SK-N-SH treated with all-trans-retinoic acid at 6 μM for 48 hours (cell line): ENCODE measurements at regions not wholly inside any gene's neighbourhood (a gene's known extent, or its start where the extent isn't known, plus 50 kb on each side); places are given as distances from the start of the nearest gene placed in this dataset.

Source experiments
- BACH2 ChIP-seq: fragments of 250-450 bp; sonication (Bioruptor Pico); IDR thresholded peaks from 2 replicates; pipeline ENCODE4 v1.9.0; 2021; ENCODE audit warnings: mild to moderate bottlenecking, borderline replicate concordance
- CSDC2 ChIP-seq: fragments of 250-450 bp; sonication (Bioruptor Pico); IDR thresholded peaks from 2 replicates; pipeline ENCODE4 v1.5.0; 2020; ENCODE audit warnings: mild to moderate bottlenecking, moderate library complexity
- CSRNP3 ChIP-seq: fragments of 250-450 bp; sonication (Bioruptor Pico); IDR thresholded peaks from 2 replicates; pipeline ENCODE4 v1.5.1; 2021; ENCODE audit warnings: mild to moderate bottlenecking, moderate library complexity
- GLIS3 ChIP-seq: fragments of 250-450 bp; sonication (Bioruptor Pico); IDR thresholded peaks from 2 replicates; pipeline ENCODE4 v1.5.0; 2020; ENCODE audit warnings: mild to moderate bottlenecking, moderate library complexity
- OSR1 ChIP-seq: fragments of 250-450 bp; sonication (Bioruptor Pico); IDR thresholded peaks from 2 replicates; pipeline ENCODE4 v1.8.0; 2022; ENCODE audit warnings: moderate library complexity, mild to moderate bottlenecking, inconsistent platforms
- PATZ1 ChIP-seq: fragments of 250-450 bp; sonication (Bioruptor Pico); IDR thresholded peaks from 2 replicates; pipeline ENCODE4 v1.8.0; 2020; ENCODE audit warnings: mild to moderate bottlenecking, moderate library complexity, borderline replicate concordance
- POU6F1 ChIP-seq: fragments of 250-450 bp; sonication (Bioruptor Pico); IDR thresholded peaks from 2 replicates; pipeline ENCODE4 v1.8.0; 2021; ENCODE audit warnings: low read depth, mild to moderate bottlenecking, moderate library complexity, borderline replicate concordance
- PPARA ChIP-seq: fragments of 250-450 bp; sonication (Bioruptor Pico); IDR thresholded peaks from 2 replicates; pipeline ENCODE4 v1.5.0; 2020; ENCODE audit warnings: mild to moderate bottlenecking, borderline replicate concordance
- RARB ChIP-seq: fragments of 250-450 bp; sonication (Bioruptor Pico); IDR thresholded peaks from 2 replicates; pipeline ENCODE4 v1.8.0; 2021; ENCODE audit warnings: mild to moderate bottlenecking, moderate library complexity
- TCF4 ChIP-seq: fragments of 250-450 bp; sonication (Bioruptor Pico); IDR thresholded peaks from 2 replicates; pipeline ENCODE4 v1.8.0; 2021; ENCODE audit warnings: mild to moderate bottlenecking, moderate library complexity, borderline replicate concordance
- TOX ChIP-seq: fragments of 250-450 bp; sonication (Bioruptor Pico); IDR thresholded peaks from 2 replicates; pipeline ENCODE4 v1.8.0; 2021; ENCODE audit warnings: mild to moderate bottlenecking, moderate library complexity, borderline replicate concordance
- TSHZ2 ChIP-seq: fragments of 250-450 bp; sonication (Bioruptor Pico); IDR thresholded peaks from 2 replicates; pipeline ENCODE4 v1.5.0; 2020; ENCODE audit warnings: mild to moderate bottlenecking, moderate library complexity
- ZFP3 ChIP-seq: fragments of 250-450 bp; sonication (Bioruptor Pico); IDR thresholded peaks from 2 replicates; pipeline ENCODE4 v1.5.0; 2020; ENCODE audit warnings: mild to moderate bottlenecking, moderate library complexity
- ZNF8 ChIP-seq: fragments of 450-650 bp; formaldehyde crosslinking; IDR thresholded peaks from 2 replicates; pipeline ENCODE4 v1.5.0; 2020; ENCODE audit warnings: mild to moderate bottlenecking, moderate library complexity

DNA sequence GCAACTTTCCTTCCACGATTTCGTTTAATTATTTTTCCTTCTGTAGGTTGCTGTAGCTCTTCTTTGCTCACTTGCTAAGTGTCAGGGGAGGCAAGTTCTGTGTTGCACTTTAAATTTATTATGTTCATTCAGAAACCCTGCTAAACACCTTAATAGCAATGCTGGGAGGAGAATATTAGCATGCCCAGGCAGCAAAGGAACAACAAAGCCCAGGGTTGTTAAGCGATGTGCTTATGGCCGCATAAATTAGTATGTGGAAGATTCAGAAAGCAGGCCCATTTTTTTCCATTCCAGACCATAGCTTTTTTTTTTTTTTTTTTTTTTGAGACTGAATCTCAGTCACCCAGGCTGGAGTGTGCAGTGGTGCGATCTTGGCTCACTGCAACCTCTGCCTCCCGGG lies 151.3 kb downstream of the BACH1 start:
- TF ChIP-seq PATZ1 (CRISPR knock-in tag) (no peak), GLIS3 (no peak), CSDC2 (no peak), BACH2 (no peak), CSRNP3 (CRISPR knock-in tag) (no peak), ZFP3 (CRISPR knock-in tag) (no peak), PPARA (no peak), ZNF8 (CRISPR knock-in tag) (no peak), POU6F1 (CRISPR knock-in tag) (no peak), TSHZ2 (CRISPR knock-in tag) (no peak), RARB (CRISPR knock-in tag) (no peak), OSR1 (CRISPR knock-in tag) (no peak), TCF4 (no peak), TOX (CRISPR knock-in tag) (no peak)
